PC-3 (cell line): ENCODE measurements at regions not wholly inside any gene's neighbourhood (a gene's known extent, or its start where the extent isn't known, plus 50 kb on each side); places are given as distances from the start of the nearest gene placed in this dataset.

Experiments used
- EZH2 ChIP-seq: fragments of 300-600 bp; sonication (generic); IDR thresholded peaks from one replicate; pipeline ENCODE4 v1.6.1; 2017; ENCODE audit warnings: antibody characterized with exemption, mild to moderate bottlenecking, low read length; ENCODE audit not compliant: unreplicated experiment
- EZH2phosphoT487 ChIP-seq: fragments of 300-600 bp; sonication (generic); IDR thresholded peaks from 2 replicates; pipeline ENCODE4 v1.6.1; 2018; ENCODE audit warnings: mild to moderate bottlenecking, antibody characterized with exemption, low read length, borderline replicate concordance
- TF ChIP-seq, protein P1 (sequence below): fragments of 300-600 bp; sonication (generic); conservative IDR thresholded peaks from 2 replicates; pipeline ENCODE4 v1.5.1; 2017; ENCODE audit warnings: antibody characterized with exemption, low read depth, mild to moderate bottlenecking, low read length

GRCh38 chr2:43010438-43011157, 215.8 kb downstream of the ZFP36L2 start:
- TF ChIP-seq, protein P1, sequence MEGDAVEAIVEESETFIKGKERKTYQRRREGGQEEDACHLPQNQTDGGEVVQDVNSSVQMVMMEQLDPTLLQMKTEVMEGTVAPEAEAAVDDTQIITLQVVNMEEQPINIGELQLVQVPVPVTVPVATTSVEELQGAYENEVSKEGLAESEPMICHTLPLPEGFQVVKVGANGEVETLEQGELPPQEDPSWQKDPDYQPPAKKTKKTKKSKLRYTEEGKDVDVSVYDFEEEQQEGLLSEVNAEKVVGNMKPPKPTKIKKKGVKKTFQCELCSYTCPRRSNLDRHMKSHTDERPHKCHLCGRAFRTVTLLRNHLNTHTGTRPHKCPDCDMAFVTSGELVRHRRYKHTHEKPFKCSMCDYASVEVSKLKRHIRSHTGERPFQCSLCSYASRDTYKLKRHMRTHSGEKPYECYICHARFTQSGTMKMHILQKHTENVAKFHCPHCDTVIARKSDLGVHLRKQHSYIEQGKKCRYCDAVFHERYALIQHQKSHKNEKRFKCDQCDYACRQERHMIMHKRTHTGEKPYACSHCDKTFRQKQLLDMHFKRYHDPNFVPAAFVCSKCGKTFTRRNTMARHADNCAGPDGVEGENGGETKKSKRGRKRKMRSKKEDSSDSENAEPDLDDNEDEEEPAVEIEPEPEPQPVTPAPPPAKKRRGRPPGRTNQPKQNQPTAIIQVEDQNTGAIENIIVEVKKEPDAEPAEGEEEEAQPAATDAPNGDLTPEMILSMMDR = no peak
- TF ChIP-seq EZH2 (no peak), EZH2phosphoT487 (no peak)
